ENCODE measurements at regions not wholly inside any gene's neighbourhood (a gene's known extent, or its start where the extent isn't known, plus 50 kb on each side); places are given as distances from the start of the nearest gene placed in this dataset.

- no peak for TF ChIP-seq CTCF (IDR thresholded peaks at IDR 0.05; ENCODE audit: insufficient read depth, low read depth, low read length)
- TF ChIP-seq EZH2 (IDR thresholded peaks at IDR 0.05; ENCODE audit: insufficient read depth, low read length): no peak
These were observed 541.0 kb upstream of the FZD8 start for GRCh38 chr10:36183056-36183455.

All from astrocyte (in vitro differentiated cells and primary cell).